HG02763 (cell line): ENCODE measurements at regions not wholly inside any gene's neighbourhood (a gene's known extent, or its start where the extent isn't known, plus 50 kb on each side); places are given as distances from the start of the nearest gene placed in this dataset.

Experiments used
- ATAC-seq: cut with Tn5 transposase; IDR thresholded peaks from one replicate; pipeline ENCODE4 v1.9.1; 2021; ENCODE audit warnings: mild to moderate bottlenecking, moderate library complexity; ENCODE audit not compliant: unreplicated experiment

DNA sequence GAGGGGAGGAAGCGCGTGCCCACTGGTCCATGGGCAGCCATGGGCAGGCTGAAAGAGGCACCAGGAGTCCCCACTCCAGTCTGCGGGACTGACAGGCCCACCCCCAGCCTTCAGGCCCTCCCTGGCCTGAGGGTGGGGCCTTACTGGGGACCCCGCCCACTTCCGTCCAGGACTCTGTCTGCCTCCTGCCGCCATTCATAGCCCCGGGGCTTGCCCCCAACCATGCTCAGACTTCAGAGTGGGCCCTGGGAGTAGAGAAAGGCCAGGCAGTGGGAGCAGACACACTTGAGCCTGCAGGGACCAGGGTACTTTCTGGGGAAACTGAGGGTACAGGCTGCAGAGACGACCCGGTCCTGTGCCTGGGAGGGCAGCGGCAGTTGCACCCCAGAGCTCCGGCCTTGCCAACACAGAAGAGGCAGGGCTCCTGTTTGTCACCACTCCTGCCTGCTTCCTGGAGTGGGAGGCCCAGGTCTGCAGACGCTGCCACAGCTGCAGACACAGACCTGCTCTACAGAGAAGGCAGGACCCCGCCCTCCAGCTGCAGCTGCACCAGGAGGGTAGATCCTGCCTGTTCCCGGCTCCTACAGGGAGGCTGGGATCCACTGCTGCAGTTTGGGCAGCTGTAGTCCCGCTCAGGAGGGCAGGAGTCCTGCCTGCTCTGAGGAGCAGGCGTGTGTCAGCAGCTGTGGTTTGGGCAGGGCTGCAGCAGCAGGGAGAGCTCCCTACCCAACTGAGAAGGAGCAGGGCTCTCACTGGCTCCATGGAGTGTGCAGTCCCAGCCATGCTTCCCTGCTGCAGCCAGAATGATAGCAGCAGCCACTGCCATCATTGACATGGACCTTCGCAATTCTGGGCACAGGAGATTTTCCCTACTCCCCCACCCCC, 387.9 kb upstream of the ANO3 start:
- no peak for ATAC-seq

DNA sequence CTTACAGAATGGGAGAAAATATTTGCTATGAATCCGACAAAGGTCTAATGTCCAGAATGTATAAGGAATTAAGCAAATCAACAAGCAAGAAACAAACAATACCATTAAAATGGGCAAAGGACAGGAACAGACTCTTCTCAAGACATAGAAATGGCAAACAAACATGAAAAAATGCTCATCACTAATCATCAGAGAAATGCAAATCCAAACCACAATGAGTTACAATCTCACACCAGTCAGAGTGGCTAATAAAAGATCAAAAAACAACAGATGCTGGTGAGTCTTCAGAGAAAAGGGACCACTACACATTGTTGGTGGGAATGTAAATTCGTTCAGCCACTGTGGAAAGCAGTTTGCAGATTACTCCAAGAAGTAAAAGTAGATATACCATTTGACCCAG, 382.0 kb upstream of the ANO3 start:
- no peak for ATAC-seq

DNA sequence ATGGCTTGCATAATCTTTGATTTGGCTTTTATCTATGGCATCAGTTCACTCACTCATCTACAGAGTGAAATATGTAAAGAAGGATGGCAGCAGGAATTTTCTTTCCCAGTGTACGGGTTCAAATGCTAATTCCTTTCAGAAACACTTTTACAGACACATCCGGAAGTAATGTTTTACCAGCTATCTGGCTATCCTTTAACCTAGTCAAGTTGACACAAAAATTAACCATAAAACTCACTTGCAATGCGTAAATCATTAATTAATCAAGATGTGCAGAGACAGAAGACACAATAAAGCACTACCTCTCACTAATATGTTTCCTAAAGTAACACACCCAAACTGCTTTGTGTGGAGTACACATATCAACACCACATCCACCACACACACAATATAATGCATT, 378.9 kb upstream of the ANO3 start:
- no peak for ATAC-seq

DNA sequence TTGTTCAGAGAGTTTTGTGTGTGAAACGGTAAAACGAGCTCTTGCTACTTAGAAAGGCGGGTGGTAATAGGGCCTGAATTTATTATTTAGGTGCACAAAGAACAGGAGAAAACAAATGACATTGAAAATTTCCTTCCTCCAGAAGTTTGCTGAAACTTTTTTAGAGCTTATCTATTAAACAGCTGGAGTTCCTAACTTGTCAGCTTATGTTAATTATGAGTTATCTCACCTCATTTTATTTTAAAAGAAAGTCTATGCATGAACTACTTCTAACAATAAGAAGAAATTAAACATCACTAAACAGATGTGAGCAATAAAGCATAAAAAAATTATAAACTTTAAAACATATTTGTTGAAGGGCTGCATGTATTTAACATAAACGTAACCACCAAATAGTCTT, 373.9 kb upstream of the ANO3 start:
- no peak for ATAC-seq

DNA sequence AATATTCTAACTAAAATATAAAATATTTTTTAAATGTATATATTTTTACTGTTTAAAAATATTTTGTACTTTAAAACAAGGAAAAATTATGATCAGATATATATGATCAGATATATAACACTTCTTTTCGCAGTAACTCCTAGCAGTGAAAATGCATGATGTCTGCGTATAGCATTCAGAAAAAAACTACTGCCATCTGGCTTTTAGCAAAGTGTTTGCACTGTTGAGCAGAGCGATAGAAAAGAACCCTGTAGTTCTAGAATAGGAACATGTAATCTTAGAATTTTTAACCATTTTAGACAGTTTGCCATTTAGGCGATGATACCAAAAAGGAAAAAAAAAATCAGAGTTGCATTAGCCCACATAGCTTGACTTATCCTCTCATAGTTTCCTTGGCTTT, 370.4 kb upstream of the ANO3 start:
- no peak for ATAC-seq

DNA sequence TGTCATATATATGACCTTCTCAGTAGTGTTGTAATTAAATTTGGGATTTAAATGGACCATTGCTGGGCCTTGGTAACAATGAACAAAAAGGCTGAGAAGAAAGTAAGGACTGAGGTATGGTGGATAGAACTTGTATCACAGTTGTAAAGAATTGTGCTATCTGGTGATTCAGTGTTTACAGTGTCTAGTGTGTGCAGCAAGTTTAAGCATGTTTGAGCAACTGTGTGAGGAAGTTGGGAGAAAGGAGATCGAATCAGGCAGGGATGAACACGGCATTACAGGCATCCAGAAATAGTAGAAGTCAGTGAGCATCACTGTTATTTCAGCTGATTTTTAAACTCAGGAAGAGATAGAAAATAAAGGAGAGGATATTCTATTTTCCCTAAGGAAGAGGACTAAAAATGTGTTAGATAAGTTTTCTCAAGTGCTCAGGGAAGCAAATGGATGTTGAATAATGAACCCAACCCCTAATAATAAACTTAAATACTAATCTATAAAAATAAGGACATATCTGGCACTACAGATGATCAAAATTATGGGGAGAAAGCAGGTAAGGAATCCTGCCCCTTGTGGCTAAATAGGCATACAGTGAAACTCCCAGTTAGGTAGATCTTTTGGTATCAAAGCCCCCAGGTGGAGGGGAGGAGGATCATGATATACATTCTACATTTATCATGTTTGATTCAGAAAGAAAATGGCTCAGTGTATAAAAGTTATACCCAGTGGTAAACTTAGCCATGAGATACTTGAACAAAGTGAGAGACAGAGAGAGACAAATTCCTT, 361.0 kb upstream of the ANO3 start:
- no peak for ATAC-seq

DNA sequence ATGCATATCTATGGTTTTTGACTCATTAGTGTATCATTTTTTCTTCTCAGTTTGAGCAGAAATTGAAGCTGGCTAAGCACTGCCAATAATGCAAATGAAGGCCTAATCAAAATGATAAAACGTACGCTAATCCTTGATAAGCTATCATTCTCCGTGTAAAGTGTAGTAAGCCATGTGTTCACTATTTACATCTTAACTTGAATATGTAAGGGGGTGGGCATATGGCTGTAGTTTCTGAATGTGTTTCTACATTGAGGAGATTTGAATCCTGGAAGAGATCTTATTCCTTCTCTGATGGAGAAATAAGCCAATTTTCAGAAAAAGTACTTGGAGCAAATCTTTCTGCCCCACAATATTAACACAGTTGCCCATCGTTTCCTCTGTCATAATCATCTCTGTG, 351.8 kb upstream of the ANO3 start:
- no peak for ATAC-seq

DNA sequence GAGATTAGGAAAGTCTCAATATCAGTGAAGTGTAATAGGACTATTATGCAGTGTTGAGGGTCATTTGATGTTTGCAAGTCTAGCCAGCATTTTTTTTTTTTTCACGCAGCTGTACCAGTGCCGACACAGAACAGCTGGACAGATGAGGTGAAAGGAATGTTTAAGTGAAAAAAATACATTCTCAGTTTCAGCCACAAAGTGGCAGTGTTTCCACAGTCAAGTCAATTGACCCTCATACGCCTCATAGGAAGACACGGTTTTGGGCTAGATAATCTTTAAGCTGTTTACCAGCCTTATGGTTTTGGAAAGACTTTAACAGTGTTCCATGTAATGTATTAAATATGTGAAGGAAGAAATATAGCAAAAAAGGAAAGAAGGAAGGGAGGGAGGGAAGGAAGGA, 349.9 kb upstream of the ANO3 start:
- peak; percentile 94 for ATAC-seq

DNA sequence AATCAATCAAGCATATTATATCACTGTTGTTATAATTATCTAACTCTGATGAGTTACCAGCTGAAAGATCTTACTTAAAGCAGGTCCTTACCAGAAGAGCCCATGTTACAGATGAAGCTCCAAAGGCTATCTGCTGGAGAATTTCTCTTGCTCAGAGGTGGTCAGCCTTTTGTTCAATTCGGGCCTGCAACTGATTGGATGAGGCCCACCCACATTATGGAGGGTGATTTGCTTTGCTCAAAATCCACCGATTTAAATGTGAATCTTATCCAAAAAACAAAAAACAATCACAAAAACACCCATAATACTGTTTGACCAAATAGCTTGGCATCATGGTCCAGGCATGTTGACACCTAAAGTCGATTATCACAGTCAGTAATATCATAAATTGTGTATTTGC, 348.6 kb upstream of the ANO3 start:
- no peak for ATAC-seq

DNA sequence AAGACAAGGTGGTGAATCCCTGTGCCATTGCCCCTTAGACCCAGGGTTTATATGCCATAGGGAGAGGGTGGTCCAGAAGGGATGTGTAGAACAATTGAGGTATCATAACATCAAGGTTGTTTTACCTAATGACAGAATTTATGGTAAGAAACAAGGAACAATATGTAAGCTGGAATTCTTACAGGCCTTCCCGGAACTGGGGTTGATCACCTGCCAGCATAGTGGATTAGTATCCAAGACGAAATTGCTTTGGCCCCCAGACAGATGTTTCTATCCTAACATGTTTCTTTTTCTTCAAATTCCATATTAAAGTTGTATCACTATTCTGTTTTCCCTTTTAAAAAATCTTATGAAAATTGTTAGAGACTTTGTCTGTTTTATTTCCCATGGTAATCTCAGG, 343.8 kb upstream of the ANO3 start:
- ATAC-seq, result no peak

DNA sequence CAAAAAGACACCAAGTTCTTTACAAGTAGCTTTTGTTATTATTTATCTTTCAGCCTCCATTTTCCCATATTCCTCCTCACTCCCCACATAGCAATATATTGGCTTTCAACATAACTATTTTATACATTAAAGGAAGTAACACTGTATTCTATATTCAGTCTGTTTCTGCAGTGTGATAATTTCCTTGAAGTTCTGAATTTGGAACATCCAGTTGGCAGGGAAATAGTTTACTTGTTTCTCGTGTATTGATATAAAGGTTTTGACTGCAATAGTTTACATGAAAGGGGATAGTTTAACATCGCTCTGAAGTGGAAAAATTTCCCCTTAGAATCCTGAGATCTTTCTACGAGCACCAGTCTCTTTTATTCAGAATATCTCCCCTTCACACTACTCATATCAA, 341.5 kb upstream of the ANO3 start:
- no peak for ATAC-seq

DNA sequence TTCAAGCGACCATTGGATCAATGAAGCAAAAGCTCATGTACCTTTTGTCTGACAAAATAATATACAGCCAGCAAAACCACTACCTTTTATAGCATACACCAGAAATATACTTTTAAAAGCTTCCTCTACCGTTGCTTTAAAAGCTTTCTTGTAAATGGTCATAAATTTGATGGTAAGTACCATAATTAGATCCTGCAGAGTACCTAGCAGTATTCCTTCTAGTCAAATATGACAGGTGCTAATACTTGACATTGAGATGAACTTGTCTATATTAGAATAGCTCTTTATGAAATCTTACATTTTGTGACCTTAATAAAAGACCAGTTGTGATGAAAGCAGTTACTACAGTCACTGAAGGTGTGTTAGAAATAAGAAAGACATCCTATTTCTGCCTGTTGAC, 340.5 kb upstream of the ANO3 start:
- no peak for ATAC-seq

DNA sequence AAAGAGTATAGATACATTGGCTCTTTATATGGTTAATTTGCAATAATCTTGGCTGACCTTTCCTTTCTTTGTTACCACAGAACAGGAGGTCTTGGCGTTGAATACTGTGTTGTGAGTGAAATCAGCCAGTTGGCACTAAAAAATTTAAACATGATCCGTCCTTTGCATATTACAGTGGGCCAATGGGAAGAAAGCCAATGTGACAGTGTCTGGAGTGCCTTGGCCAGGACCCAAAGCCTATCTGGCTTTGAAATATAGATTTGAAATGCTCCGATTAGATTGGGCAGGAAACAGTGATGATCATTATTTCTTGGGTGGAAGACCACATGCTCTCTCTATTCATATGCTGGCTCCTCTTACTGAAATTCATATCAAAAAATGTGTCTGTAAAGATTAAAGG, 339.6 kb upstream of the ANO3 start:
- ATAC-seq, result no peak

DNA sequence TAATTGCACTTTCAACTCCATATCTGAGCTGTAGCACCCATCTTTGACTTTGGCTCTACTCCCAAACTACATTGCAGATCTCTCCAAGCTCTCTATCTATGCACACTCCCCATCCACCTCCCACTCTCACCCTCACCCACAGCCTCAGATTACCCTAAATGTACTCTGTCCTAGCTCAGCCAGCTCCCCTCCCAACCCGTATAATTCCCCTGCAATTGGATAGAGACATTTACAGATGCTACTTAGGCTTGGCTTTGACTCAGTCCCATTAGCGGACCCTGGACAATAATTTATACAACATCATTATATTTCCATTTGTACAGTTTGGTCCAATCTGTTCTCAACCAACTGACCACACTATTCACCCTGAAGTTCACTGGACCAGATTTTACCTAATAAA, 338.9 kb upstream of the ANO3 start:
- no peak for ATAC-seq

DNA sequence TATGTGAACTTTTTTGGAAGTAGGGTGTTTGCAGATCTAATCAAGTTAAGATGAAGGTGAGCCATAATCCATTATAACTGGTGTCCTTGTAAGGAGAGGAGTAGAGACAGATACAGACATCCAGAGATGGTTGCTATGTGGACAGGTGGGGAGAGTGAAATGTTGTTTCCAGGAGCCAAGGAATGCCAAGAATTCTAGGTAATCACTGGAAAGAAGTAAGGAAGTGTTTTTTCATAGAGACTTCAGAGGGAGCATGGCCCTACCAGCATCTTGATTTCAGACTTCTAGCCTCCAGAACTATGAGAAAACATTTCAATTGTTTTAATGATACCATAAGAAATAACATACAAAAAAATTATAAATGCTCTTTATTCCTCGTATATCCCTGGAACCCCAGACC, 320.5 kb upstream of the ANO3 start:
- no peak for ATAC-seq

DNA sequence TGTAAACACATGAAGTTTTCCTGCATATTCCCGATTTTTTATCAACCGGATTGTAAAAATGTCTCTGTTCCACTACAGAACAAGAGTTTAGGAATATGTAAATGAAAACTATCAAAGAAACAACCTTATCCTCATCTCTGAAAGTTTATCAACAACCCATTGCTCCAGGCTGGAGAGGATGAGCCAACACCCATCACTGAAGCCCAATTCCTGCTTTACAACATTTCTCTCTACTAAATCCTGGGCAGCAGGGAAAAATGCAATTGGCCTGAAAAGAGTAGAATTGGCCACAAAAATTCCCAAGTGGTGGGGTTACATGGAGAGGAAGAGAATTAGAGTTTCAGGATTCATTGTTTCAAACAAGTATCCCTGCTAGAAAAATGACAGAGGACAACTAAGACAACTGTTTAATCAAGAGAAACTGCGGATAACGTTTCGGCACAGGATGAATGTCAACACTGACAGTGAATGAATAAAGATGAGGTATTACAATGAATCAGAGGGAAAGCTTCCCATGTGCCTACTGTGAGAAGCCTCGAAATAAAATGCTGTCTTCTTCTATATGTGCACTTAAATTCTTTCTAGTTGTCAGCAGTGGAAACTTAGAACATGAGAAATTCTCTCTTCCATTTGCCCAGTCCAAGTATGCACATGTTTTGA, 317.3 kb upstream of the ANO3 start:
- no peak for ATAC-seq

DNA sequence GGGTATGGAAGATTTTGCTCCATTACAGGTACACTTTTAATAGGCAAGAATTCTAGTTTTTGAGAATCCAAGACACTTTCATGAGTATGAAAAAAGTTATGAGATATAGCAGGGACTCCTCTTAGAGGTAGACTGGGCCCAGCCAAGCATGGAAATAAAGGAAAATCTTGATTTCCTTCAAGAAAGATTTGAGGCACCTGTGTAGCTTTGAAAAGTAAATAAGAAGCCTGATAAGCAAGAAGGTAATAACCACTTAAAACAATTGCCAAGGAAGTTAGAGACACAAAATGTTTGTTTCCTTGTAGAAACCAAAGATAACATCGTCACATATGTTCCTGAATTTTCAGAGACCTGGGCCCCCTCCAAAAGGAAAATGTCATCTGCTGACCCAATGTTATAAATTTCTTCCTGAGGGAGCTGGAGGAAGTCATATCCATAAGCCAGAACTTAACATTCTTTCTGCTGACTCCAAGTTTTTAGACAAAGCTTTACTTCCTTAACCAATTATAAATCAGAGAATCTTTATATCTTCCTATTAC, 314.5 kb upstream of the ANO3 start:
- ATAC-seq, result no peak

DNA sequence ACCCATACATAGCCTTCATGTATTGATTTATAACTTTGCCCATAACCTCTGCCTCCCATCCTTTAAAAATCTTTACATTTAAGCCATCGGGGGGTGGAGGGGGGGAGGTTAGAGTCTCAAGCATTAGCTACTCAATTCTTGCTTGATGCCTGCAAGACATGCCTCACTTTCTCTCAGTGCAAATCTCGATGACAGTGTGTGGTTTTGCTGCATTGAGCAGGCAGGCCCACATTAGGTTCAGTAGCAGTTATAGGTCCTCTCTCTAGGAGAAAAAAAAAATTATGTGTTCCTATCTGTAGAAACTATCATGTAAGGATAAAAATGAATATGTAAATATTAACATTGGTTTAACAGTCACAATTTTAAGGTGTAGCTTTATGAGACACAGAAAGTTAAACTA, 314.0 kb upstream of the ANO3 start:
- ATAC-seq, result no peak

DNA sequence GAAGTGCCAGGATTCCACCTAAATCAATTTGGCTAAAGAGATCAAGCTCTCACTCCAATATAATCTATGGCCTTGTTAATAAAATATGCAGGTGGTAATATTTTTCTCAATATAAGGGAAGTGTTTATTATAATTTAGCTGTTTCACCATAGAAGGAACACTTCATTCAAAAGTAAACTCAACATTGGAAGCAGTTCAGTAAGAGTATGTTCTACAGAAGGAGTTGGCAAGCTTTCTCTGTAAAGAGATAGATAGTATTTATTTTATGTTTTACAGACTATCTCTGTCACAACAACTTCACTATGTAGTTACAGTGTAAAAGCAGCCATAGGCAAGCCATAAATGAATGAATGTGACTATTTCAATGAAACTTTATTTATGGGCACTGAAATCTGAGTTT, 313.6 kb upstream of the ANO3 start:
- ATAC-seq, result no peak

DNA sequence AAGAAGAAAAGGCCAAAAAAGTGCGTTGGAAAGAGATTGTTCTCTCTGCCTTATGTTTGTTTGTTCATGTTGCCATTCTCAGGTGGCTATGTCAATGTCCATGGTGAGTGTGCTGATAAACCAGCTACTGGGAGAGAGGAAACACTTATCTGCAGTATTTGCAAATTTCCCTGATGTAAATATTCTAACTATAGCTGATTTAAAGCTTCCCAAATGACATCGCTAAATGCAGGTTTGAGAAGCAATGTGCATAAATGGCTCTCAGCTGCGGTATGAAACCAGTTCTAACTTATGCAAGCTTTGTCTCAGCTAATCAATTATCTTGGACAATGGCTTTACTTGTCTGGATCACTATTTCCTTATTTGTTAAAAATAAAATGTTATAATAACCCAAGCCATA, 312.5 kb upstream of the ANO3 start:
- ATAC-seq, result no peak

DNA sequence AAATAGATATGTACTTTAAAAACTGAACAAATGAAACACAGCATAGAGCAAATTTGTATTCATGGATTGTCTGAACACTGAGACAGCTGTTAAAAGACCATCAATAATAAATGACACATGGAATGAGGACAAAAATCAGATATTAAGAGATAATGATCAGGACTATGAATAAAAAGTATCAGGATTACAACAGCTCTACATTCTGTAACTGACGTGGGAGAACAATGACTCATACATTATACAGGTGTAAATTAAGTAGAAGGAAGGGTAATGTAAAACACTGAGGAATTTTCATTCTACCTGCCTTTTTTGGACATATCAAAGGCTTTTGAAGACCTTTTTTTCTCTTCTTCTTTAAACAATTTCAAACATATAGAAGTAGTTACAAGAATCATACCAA, 310.9 kb upstream of the ANO3 start:
- no peak for ATAC-seq

DNA sequence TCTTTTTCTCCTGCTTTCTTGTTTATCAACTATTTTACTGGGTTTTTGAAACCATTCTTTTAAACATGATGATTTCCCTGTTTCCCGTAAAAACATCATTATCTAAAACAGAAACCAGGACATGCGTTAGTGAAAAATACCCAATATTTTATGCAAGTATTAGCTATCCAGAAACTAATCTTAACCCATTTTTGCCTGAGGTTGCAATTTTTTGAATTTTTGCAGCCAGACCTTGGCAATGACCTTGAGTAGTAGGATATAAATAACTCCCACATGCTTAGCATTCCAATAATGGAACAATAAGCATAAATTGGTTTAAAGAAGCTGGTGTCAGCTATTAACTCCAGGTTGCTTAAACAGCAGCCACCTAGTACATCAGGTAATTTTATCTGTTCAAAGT, 308.9 kb upstream of the ANO3 start:
- ATAC-seq, result no peak
